Esophagus muscularis mucosa (tissue), 4 donors: ENCODE measurements at regions not wholly inside any gene's neighbourhood (a gene's known extent, or its start where the extent isn't known, plus 50 kb on each side); places are given as distances from the start of the nearest gene placed in this dataset.

Experiments
- EP300 ChIP-seq: sonication (generic); formaldehyde crosslinking; IDR thresholded peaks from one replicate; pipeline ENCODE4 v1.6.1; 2017; ENCODE audit warnings: antibody characterized with exemption
- POLR2A ChIP-seq: fragments of 450-650 bp; IDR thresholded peaks from one replicate; pipeline ENCODE4 v1.6.1; 2017; ENCODE audit warnings: antibody characterized with exemption, moderate library complexity, mild to moderate bottlenecking, low read depth
- POLR2AphosphoS5 ChIP-seq, 2 donors: sonication (generic); formaldehyde crosslinking; IDR thresholded peaks; one replicate each; pipeline ENCODE4 v1.6.1; 2017; ENCODE audit warnings: antibody characterized with exemption in 2 of 2
- TF ChIP-seq, protein P1 (sequence below), 3 experiments: fragments of 200-600 bp in 2 of 3; fragments of 450-650 bp in 1 of 3; sonication (generic) in 2 of 3; IDR thresholded peaks; one replicate each; pipeline ENCODE4 v1.5.1; 2017 to 2019; ENCODE audit warnings: antibody characterized with exemption in 3 of 3, mild to moderate bottlenecking in 2 of 3, moderate library complexity in 1 of 3

GRCh38 chr4:173858471-173858870 is 328.4 kb upstream of the HAND2 start:
- no peak for TF ChIP-seq POLR2AphosphoS5 (IDR thresholded peaks at IDR 0.05)
- TF ChIP-seq, protein P1, sequence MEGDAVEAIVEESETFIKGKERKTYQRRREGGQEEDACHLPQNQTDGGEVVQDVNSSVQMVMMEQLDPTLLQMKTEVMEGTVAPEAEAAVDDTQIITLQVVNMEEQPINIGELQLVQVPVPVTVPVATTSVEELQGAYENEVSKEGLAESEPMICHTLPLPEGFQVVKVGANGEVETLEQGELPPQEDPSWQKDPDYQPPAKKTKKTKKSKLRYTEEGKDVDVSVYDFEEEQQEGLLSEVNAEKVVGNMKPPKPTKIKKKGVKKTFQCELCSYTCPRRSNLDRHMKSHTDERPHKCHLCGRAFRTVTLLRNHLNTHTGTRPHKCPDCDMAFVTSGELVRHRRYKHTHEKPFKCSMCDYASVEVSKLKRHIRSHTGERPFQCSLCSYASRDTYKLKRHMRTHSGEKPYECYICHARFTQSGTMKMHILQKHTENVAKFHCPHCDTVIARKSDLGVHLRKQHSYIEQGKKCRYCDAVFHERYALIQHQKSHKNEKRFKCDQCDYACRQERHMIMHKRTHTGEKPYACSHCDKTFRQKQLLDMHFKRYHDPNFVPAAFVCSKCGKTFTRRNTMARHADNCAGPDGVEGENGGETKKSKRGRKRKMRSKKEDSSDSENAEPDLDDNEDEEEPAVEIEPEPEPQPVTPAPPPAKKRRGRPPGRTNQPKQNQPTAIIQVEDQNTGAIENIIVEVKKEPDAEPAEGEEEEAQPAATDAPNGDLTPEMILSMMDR (IDR thresholded peaks at IDR 0.05): no peak
- no peak for TF ChIP-seq POLR2A
- TF ChIP-seq EP300: no peak
